ENCODE measurements at regions not wholly inside any gene's neighbourhood (a gene's known extent, or its start where the extent isn't known, plus 50 kb on each side); places are given as distances from the start of the nearest gene placed in this dataset.

DNA sequence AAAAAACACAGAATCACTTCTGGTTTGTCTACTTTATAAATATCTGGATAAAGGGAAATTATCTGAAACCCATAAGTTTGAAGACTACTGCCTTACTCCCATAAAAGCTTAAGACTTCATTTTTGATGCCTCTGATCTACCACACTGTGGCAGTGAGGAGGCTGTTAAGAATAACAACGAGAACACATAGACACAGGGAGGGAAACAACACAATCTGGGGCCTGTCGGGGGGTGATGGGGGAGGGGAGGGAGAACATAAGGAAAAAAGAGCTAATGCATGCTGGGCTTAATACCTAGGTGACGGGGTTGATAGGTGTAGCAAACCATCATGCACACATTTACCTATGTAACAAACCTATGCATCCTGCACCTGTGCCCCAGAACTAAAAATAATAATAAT lies 573.7 kb downstream of the GBA3 start:
- TF ChIP-seq TAF1 (IDR thresholded peaks at IDR 0.05; ENCODE audit: low read depth, low read length), result no peak
- TF ChIP-seq POLR2AphosphoS5 (IDR thresholded peaks at IDR 0.05; ENCODE audit: low read depth, low read length), result no peak
- no peak for TF ChIP-seq POLR2A (IDR thresholded peaks at IDR 0.05; ENCODE audit: low read depth, low read length)
- no peak for TF ChIP-seq POU2F2 (IDR thresholded peaks at IDR 0.05; ENCODE audit: low read depth, low read length)
- no peak for TF ChIP-seq SPI1 (IDR thresholded peaks at IDR 0.05; ENCODE audit: low read depth, low read length)

All from GM12891 (cell line).